PFSK-1 (cell line): ENCODE measurements at regions not wholly inside any gene's neighbourhood (a gene's known extent, or its start where the extent isn't known, plus 50 kb on each side); places are given as distances from the start of the nearest gene placed in this dataset.

Experiments
- FOXP2 ChIP-seq: optimal IDR thresholded peaks from 2 replicates; pipeline ENCODE3; 2011; ENCODE audit warnings: borderline replicate concordance, control low read depth, inconsistent platforms; ENCODE audit not compliant: insufficient read depth; ENCODE audit errors: extremely low read length, extremely low read depth
- POLR2AphosphoS5 ChIP-seq: IDR thresholded peaks from 2 replicates; pipeline ENCODE4 v1.6.1; 2012; ENCODE audit warnings: low read depth, mild to moderate bottlenecking, control low read depth, low read length, moderate library complexity
- REST ChIP-seq, 2 experiments: IDR thresholded peaks; 2 replicates each; pipeline versions ENCODE4 v1.6.1 to v1.8.0; 2011 to 2012; ENCODE audit warnings: low read depth in 2 of 2, low read length in 2 of 2, control low read depth in 1 of 2, inconsistent platforms in 1 of 2, mild to moderate bottlenecking in 1 of 2, moderate library complexity in 1 of 2; ENCODE audit not compliant: insufficient read depth in 1 of 2
- SIN3A ChIP-seq: IDR thresholded peaks from 2 replicates; pipeline ENCODE4 v1.6.1; 2012; ENCODE audit warnings: mild to moderate bottlenecking, low read length, moderate library complexity, borderline replicate concordance; ENCODE audit not compliant: insufficient read depth
- TAF1 ChIP-seq: IDR thresholded peaks from 2 replicates; pipeline ENCODE4 v1.6.1; 2012; ENCODE audit warnings: low read length, control low read depth, borderline replicate concordance; ENCODE audit not compliant: insufficient read depth

GRCh38 chr12:46443594-46444263, 71.2 kb upstream of the SLC38A2 start:
- TF ChIP-seq POLR2AphosphoS5: no peak
- TF ChIP-seq SIN3A: no peak
- TF ChIP-seq FOXP2: no peak
- no peak for TF ChIP-seq TAF1
- no peak for TF ChIP-seq REST (IDR thresholded peaks at IDR 0.05; ENCODE audit: insufficient read depth in 1 of 2, low read depth in 2 of 2, low read length in 2 of 2)

- TF ChIP-seq REST (IDR thresholded peaks at IDR 0.05; ENCODE audit: insufficient read depth in 1 of 2, low read depth in 2 of 2, low read length in 2 of 2): no peak
- TF ChIP-seq FOXP2: no peak
- no peak for TF ChIP-seq TAF1
- TF ChIP-seq POLR2AphosphoS5: no peak
- TF ChIP-seq SIN3A: no peak
These were observed 70.2 kb upstream of the SLC38A2 start for GRCh38 chr12:46442738-46443137.

- TF ChIP-seq POLR2AphosphoS5: no peak
- TF ChIP-seq FOXP2: no peak
- no peak for TF ChIP-seq SIN3A
- TF ChIP-seq REST (IDR thresholded peaks at IDR 0.05; ENCODE audit: insufficient read depth in 1 of 2, low read depth in 2 of 2, low read length in 2 of 2): no peak
- TF ChIP-seq TAF1: no peak
These were observed 69.7 kb upstream of the SLC38A2 start for GRCh38 chr12:46442239-46442638.

- TF ChIP-seq REST (IDR thresholded peaks at IDR 0.05; ENCODE audit: insufficient read depth in 1 of 2, low read depth in 2 of 2, low read length in 2 of 2) (no peak), FOXP2 (no peak), SIN3A (no peak), TAF1 (no peak), POLR2AphosphoS5 (no peak)
These were observed 67.4 kb upstream of the SLC38A2 start for GRCh38 chr12:46439793-46440511.
